Cerebellar cortex (tissue), 1 donor: ENCODE measurements at regions not wholly inside any gene's neighbourhood (a gene's known extent, or its start where the extent isn't known, plus 50 kb on each side); places are given as distances from the start of the nearest gene placed in this dataset.
"Not testable (repeated sequence)": the region's sequence is repeated elsewhere in the genome, so short reads cannot be mapped to it uniquely, and the experiment has no call there.

Experiments used
- DNase-seq: peaks from one replicate; pipeline ENCODE4 v3.0.0-alpha.2; 2015; ENCODE audit warnings: low spot score

- DNase-seq = no peak
These were observed 896.3 kb downstream of the TSN start for GRCh38 chr2:122651780-122652179.

GRCh38 chr2:122652670-122653069, 897.2 kb downstream of the TSN start:
- DNase-seq = no peak

- DNase-seq = no peak
These were observed 901.0 kb downstream of the TSN start for GRCh38 chr2:122656403-122656802.

- DNase-seq = no peak
These were observed 905.6 kb downstream of the TSN start for GRCh38 chr2:122660786-122661634.

- no peak for DNase-seq
These were observed 908.2 kb downstream of the TSN start for GRCh38 chr2:122663620-122664019.

GRCh38 chr2:122669627-122670026, 914.2 kb downstream of the TSN start:
- no peak for DNase-seq

GRCh38 chr2:122670897-122671296, 915.4 kb downstream of the TSN start:
- no peak for DNase-seq

- DNase-seq = no peak
These were observed 925.2 kb downstream of the TSN start for GRCh38 chr2:122680662-122681061.

GRCh38 chr2:122681626-122682025, 926.2 kb downstream of the TSN start:
- no peak for DNase-seq

- DNase-seq = no peak
These were observed 926.9 kb downstream of the TSN start for GRCh38 chr2:122682356-122682755.

GRCh38 chr2:122683018-122683417, 927.6 kb downstream of the TSN start:
- DNase-seq = no peak

GRCh38 chr2:122692400-122693083, 937.1 kb downstream of the TSN start:
- DNase-seq = no peak

- no peak for DNase-seq
These were observed 942.0 kb downstream of the TSN start for GRCh38 chr2:122697415-122697814.

- DNase-seq = no peak
These were observed 948.2 kb downstream of the TSN start for GRCh38 chr2:122703676-122704075.

- DNase-seq = no peak
These were observed 948.7 kb downstream of the TSN start for GRCh38 chr2:122704109-122704563.

- no peak for DNase-seq
These were observed 950.3 kb downstream of the TSN start for GRCh38 chr2:122705746-122706145.

- DNase-seq = no peak
These were observed 951.3 kb downstream of the TSN start for GRCh38 chr2:122706757-122707223.

- no peak for DNase-seq
These were observed 951.9 kb downstream of the TSN start for GRCh38 chr2:122707224-122707824.

GRCh38 chr2:122710049-122710448, 954.6 kb downstream of the TSN start:
- DNase-seq = no peak

- no peak for DNase-seq
These were observed 958.3 kb downstream of the TSN start for GRCh38 chr2:122713800-122714199.

GRCh38 chr2:122720822-122721221, 965.4 kb downstream of the TSN start:
- not testable (repeated sequence) for DNase-seq

GRCh38 chr2:122734766-122735424, 979.4 kb downstream of the TSN start:
- no peak for DNase-seq
